ENCODE measurements at regions not wholly inside any gene's neighbourhood (a gene's known extent, or its start where the extent isn't known, plus 50 kb on each side); places are given as distances from the start of the nearest gene placed in this dataset.
A peak's percentile ranks its signal among the peaks of the same experiment; 100 is the strongest.

- DNase-seq (ENCODE audit: low spot score): no peak
Observed at GRCh38 chr6:165872811-165873210, 209.8 kb upstream of the PDE10A start.

DNA sequence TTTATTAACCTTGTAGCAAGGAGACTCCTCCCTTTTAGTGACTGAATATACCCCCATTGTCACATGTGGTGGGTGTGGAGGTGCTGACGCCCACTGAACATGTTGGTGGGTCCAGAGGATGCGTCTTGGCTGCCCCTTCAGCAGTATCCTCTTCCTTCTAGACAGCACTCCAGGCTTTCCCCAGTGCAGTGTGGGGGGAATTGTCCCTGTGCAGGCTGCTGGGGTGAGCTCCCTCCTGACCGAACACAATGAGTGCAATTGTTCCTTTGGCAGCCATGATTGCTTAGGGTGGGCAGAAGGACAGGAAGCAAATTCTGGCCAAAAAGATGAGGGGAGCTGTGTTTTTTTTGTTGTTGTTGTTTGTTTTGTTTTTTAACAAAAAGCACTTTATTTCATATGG is 209.3 kb upstream of the PDE10A start:
- DNase-seq (ENCODE audit: low spot score): no peak

DNA sequence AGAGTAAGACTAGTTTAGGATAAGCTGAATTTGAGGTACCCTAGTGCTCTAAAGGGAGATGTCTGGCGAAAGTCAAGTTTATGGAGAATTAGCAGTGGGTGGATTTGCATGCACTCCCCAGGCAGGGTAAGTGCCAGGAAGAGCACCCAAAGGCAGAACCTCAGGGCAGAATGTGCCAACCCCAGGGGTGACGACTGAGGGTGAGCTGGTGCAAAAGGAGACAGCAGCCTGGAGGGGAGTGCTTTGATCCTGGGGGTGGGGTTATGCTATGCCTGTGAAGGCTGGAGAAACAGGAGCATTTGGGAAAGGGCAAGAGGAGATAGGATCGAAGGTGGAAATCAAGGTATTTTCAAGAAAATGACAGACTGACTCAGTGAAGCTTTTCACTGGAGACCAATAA is 208.5 kb upstream of the PDE10A start:
- DNase-seq (ENCODE audit: low spot score): no peak

- DNase-seq (ENCODE audit: low spot score): no peak
Observed at GRCh38 chr6:165869526-165869925, 206.5 kb upstream of the PDE10A start.

GRCh38 chr6:165864925-165865324 is 201.9 kb upstream of the PDE10A start:
- DNase-seq (ENCODE audit: low spot score): no peak

GRCh38 chr6:165864218-165864617 is 201.2 kb upstream of the PDE10A start:
- DNase-seq (ENCODE audit: low spot score): no peak

GRCh38 chr6:165863801-165864200 is 200.8 kb upstream of the PDE10A start:
- DNase-seq (ENCODE audit: low spot score): no peak

- no peak for DNase-seq (ENCODE audit: low spot score)
Observed at GRCh38 chr6:165862813-165863212, 199.8 kb upstream of the PDE10A start.

GRCh38 chr6:165861226-165861625 is 198.2 kb upstream of the PDE10A start:
- no peak for DNase-seq (ENCODE audit: low spot score)

DNA sequence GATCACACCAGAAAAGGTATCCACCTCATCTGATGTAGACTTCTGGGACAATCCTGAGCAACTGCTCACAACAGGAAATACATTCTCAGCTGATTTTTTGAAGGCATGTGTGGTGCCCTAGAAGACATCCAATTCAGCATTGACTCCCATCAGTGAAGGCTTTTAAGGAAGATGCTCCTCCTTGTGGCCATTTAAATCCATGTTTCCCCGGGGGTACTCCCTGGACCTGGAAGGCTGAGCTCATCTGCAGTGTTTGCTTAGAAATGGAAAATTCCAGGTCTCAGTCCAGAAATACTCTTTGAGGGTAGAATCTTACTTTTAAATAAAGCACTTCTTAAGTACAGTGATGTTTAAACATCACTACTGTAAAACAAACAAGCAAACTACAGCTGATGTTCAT is 195.5 kb upstream of the PDE10A start:
- no peak for DNase-seq (ENCODE audit: low spot score)

DNA sequence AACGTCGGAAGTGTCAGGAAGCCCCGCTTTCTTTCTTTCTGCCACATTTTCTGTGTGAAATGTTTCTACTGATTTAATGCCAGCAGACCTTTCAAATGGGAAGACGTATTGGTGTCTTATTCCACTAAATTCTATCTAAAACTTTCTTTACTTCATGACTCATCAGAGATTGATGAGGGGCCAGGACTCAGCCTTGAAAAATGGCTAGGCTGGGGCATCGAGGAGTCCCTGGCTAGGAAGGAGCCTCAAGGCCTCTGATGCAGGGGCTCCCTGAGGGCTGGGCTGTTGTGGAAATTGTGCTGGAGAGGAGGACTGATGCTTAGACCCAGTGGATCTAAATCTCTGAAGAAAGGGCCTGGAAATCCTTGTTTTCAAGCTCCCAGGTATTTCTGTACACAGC is 192.8 kb upstream of the PDE10A start:
- DNase-seq (ENCODE audit: low spot score): no peak

- DNase-seq (ENCODE audit: low spot score): no peak
Observed at GRCh38 chr6:165854863-165855593, 192.0 kb upstream of the PDE10A start.

- DNase-seq (ENCODE audit: low spot score): no peak
Observed at GRCh38 chr6:165854061-165854862, 191.2 kb upstream of the PDE10A start.

GRCh38 chr6:165852676-165853075 is 189.6 kb upstream of the PDE10A start:
- no peak for DNase-seq (ENCODE audit: low spot score)

- DNase-seq (ENCODE audit: low spot score): peak; percentile 69
Observed at GRCh38 chr6:165850434-165851019, 187.5 kb upstream of the PDE10A start.

GRCh38 chr6:165849534-165850430 is 186.7 kb upstream of the PDE10A start:
- DNase-seq (ENCODE audit: low spot score): no peak

- no peak for DNase-seq (ENCODE audit: low spot score)
Observed at GRCh38 chr6:165848086-165848426, 185.0 kb upstream of the PDE10A start.

- no peak for DNase-seq (ENCODE audit: low spot score)
Observed at GRCh38 chr6:165847407-165848085, 184.5 kb upstream of the PDE10A start.

DNA sequence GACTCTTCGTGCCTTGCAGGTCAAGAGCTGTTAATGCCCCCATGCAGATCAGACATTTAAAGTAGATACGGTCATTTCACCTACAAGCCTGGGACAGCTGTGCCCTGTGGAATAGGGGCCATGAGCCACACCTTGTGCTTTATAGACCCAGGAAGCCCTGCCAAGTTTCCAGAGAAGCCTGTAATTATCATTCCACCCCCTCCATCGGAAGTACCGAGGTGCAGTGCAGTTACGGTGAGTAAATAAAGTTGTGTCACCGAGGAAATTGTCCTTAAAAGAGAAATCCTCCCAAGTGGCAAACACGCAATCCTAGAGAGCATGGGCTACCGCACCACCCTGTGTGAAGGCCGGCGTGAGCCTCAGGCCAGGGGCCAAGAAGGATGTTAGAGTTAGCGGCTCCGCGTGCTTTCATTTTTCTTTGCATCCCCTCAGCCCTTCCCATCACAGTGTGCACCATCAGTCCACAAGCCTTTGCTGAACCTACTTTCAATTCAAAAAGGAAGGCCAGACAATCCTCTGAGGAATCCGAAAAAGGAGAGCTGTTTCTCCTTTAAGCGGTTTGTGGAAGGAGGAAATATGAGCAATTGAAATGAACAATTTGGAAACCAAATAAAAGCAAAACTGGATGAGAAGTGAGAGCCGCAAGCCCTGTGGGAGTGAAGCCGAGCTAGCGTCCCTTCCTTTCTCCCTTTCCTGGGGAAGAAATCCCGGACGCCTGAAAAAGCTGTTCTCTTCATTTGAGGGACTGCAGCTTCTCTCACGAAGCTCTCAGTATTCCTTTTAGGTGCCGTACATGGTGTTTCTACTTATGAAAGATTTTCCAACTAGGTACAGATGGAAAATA is 183.3 kb upstream of the PDE10A start:
- no peak for DNase-seq (ENCODE audit: low spot score)

- DNase-seq (ENCODE audit: low spot score): no peak
Observed at GRCh38 chr6:165845493-165845892, 182.5 kb upstream of the PDE10A start.
